DOHH2 (cell line): ENCODE measurements at regions not wholly inside any gene's neighbourhood (a gene's known extent, or its start where the extent isn't known, plus 50 kb on each side); places are given as distances from the start of the nearest gene placed in this dataset.

Experiments used
- H3F3A ChIP-seq: fragments of 200-600 bp; sonication (generic), shearing (Covaris generic); 2 replicates; pipeline ENCODE4 v1.6.0; 2016; ENCODE audit warnings: antibody characterized with exemption, mild to moderate bottlenecking; ENCODE audit not compliant: control insufficient read depth, insufficient read depth
- H3K27ac ChIP-seq: fragments of 200-600 bp; sonication (generic); 2 replicates; pipeline ENCODE4 v1.5.1; 2014; ENCODE audit warnings: low read depth, mild to moderate bottlenecking, low read length, moderate library complexity
- H3K27me3 ChIP-seq: fragments of 200-600 bp; sonication (generic); 2 replicates; pipeline ENCODE4 v1.6.1; 2014; ENCODE audit warnings: mild to moderate bottlenecking, low read length, mixed read lengths; ENCODE audit not compliant: control insufficient read depth
- H3K36me3 ChIP-seq: fragments of 200-600 bp; sonication (generic); 2 replicates; pipeline ENCODE4 v1.6.1; 2014; ENCODE audit warnings: mild to moderate bottlenecking, low read length, moderate library complexity, mixed read lengths; ENCODE audit not compliant: control insufficient read depth
- H3K4me1 ChIP-seq: fragments of 200-600 bp; sonication (generic); 2 replicates; pipeline ENCODE4 v1.6.1; 2014; ENCODE audit warnings: mild to moderate bottlenecking, low read length, mixed read lengths; ENCODE audit not compliant: control insufficient read depth
- H3K4me2 ChIP-seq: fragments of 200-600 bp; sonication (generic); 2 replicates; pipeline ENCODE4 v1.6.0; 2014; ENCODE audit warnings: mild to moderate bottlenecking, low read length, moderate library complexity
- H3K4me3 ChIP-seq: fragments of 200-600 bp; sonication (generic); 2 replicates; pipeline ENCODE4 v1.5.1; 2014; ENCODE audit warnings: mild to moderate bottlenecking, low read length, mixed read lengths
- H3K79me2 ChIP-seq: fragments of 200-600 bp; sonication (generic); 2 replicates; pipeline ENCODE4 v1.6.1; 2014; ENCODE audit warnings: mild to moderate bottlenecking, low read length, mixed read lengths; ENCODE audit not compliant: control insufficient read depth
- H3K9me2 ChIP-seq: fragments of 200-600 bp; sonication (generic); replicated peaks from 2 replicates; pipeline ENCODE4 v1.6.1; 2014; ENCODE audit warnings: mild to moderate bottlenecking, low read length, mixed read lengths; ENCODE audit not compliant: control insufficient read depth
- H3K9me3 ChIP-seq: fragments of 200-600 bp; sonication (generic); 2 replicates; pipeline ENCODE4 v1.6.1; 2014; ENCODE audit warnings: antibody characterized with exemption, low read length, mixed read lengths; ENCODE audit not compliant: control insufficient read depth, insufficient read depth
- H4K20me1 ChIP-seq: fragments of 200-600 bp; sonication (generic); 2 replicates; pipeline ENCODE4 v1.6.0; 2014; ENCODE audit warnings: low read depth, mild to moderate bottlenecking, antibody characterized with exemption, low read length, moderate library complexity; ENCODE audit not compliant: control insufficient read depth, insufficient read depth
- CTCF ChIP-seq: fragments of 200-600 bp; sonication (generic); IDR thresholded peaks from one replicate; pipeline ENCODE4 v1.5.1; 2014; ENCODE audit warnings: antibody characterized with exemption, mild to moderate bottlenecking, low read depth, low read length; ENCODE audit not compliant: poor library complexity, severe bottlenecking
- EZH2phosphoT487 ChIP-seq: fragments of 200-600 bp; sonication (generic); IDR thresholded peaks from 2 replicates; pipeline ENCODE4 v1.6.1; 2017; ENCODE audit warnings: borderline replicate concordance, mild to moderate bottlenecking, antibody characterized with exemption, low read length, moderate library complexity, mixed read lengths

DNA sequence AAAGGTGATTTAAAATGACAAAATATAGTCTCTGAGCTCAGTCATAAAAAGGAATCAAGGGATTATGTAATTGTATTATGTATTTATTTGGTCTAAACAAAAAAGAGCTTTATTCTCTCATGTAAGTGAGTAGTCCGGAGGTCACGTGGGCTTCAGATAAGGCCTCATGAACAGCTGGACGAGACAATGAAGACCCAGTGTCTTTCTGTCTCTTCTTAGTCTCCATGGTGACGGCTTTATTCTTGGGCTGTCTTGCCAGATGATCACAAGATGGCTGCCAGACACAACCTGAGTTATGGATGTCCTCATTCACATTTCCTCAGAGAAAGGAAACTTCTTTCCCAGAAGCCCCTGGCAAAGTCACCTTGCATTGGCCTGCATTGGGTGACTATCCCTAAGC lies 98.6 kb downstream of the ARF6 start:
- no peaks in the 10 kb centered on the region for H3K9me2 ChIP-seq
- no peak overlapping the region for H3K4me2 ChIP-seq
- TF ChIP-seq CTCF (no peak), EZH2phosphoT487 (no peak)
- no peaks in the 10 kb centered on the region for H3K36me3 ChIP-seq
- H3K79me2 ChIP-seq = no peaks in the 10 kb centered on the region
- no peak overlapping the region for H3K4me3 ChIP-seq
- H3K27ac ChIP-seq = no peak overlapping the region
- no peaks in the 10 kb centered on the region for H3K27me3 ChIP-seq
- no peaks in the 10 kb centered on the region for H3K9me3 ChIP-seq
- H3K4me1 ChIP-seq = peaks cover 13% of the 10 kb centered on the region
- H3F3A ChIP-seq = peaks cover under 1% of the 10 kb centered on the region; the same call in 1 of the 2 replicates
- H4K20me1 ChIP-seq = no peaks in the 10 kb centered on the region

- no peak overlapping the region for H3K4me3 ChIP-seq
- H3K4me1 ChIP-seq = peaks cover 13% of the 10 kb centered on the region
- H3K4me2 ChIP-seq = no peak overlapping the region
- H3K27ac ChIP-seq = no peak overlapping the region
- no peaks in the 10 kb centered on the region for H3K36me3 ChIP-seq
- no peaks in the 10 kb centered on the region for H3F3A ChIP-seq
- no peaks in the 10 kb centered on the region for H4K20me1 ChIP-seq
- H3K79me2 ChIP-seq = no peaks in the 10 kb centered on the region
- H3K27me3 ChIP-seq = no peaks in the 10 kb centered on the region
- H3K9me2 ChIP-seq = no peaks in the 10 kb centered on the region
- no peak for TF ChIP-seq CTCF
- TF ChIP-seq EZH2phosphoT487 = no peak
- no peaks in the 10 kb centered on the region for H3K9me3 ChIP-seq
Measured at GRCh38 chr14:49992036-49992435, 99.2 kb downstream of the ARF6 start.

- Histone ChIP-seq H3K9me3 (no peaks in the 10 kb centered on the region), H3K27me3 (no peaks in the 10 kb centered on the region), H3K27ac (no peak overlapping the region), H3F3A (no peaks in the 10 kb centered on the region), H3K36me3 (no peaks in the 10 kb centered on the region), H3K4me2 (no peak overlapping the region), H3K4me3 (no peak overlapping the region), H3K79me2 (no peaks in the 10 kb centered on the region), H3K4me1 (peaks cover 13% of the 10 kb centered on the region), H3K9me2 (no peaks in the 10 kb centered on the region), H4K20me1 (no peaks in the 10 kb centered on the region)
- no peak for TF ChIP-seq EZH2phosphoT487
- no peak for TF ChIP-seq CTCF
Measured at GRCh38 chr14:49992448-49992847, 99.6 kb downstream of the ARF6 start.

DNA sequence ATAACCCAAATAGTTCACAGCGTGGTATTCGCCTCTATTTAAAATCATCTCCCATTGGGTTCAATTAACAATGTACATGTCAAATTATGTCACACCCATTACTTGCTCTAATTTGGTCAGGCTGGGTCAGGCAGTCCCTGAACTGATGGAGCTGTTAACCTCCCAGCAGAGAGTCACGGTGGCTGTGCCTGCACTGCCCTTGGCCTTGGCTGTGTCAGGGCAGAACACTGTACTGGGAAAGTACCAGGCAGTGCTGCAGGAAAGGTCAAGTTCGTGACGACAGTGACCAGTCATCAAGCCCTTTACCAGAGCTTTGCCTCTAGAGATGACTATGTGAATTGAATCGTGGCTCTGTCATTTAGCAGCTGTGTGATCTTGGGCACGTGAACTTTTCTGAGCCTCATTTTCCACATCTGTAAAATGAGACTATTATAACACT lies 100.0 kb downstream of the ARF6 start:
- TF ChIP-seq EZH2phosphoT487 = no peak
- TF ChIP-seq CTCF = no peak
- Histone ChIP-seq H3K9me2 (no peaks in the 10 kb centered on the region), H3K36me3 (no peaks in the 10 kb centered on the region), H3F3A (no peaks in the 10 kb centered on the region), H3K9me3 (no peaks in the 10 kb centered on the region), H3K79me2 (no peaks in the 10 kb centered on the region), H3K4me2 (no peak overlapping the region), H3K4me3 (no peak overlapping the region), H4K20me1 (no peaks in the 10 kb centered on the region), H3K4me1 (peaks cover 13% of the 10 kb centered on the region), H3K27ac (no peak overlapping the region), H3K27me3 (no peaks in the 10 kb centered on the region)
